ENCODE measurements at regions not wholly inside any gene's neighbourhood (a gene's known extent, or its start where the extent isn't known, plus 50 kb on each side); places are given as distances from the start of the nearest gene placed in this dataset.
"Not testable (repeated sequence)": the region's sequence is repeated elsewhere in the genome, so short reads cannot be mapped to it uniquely, and the experiment has no call there.

DNA sequence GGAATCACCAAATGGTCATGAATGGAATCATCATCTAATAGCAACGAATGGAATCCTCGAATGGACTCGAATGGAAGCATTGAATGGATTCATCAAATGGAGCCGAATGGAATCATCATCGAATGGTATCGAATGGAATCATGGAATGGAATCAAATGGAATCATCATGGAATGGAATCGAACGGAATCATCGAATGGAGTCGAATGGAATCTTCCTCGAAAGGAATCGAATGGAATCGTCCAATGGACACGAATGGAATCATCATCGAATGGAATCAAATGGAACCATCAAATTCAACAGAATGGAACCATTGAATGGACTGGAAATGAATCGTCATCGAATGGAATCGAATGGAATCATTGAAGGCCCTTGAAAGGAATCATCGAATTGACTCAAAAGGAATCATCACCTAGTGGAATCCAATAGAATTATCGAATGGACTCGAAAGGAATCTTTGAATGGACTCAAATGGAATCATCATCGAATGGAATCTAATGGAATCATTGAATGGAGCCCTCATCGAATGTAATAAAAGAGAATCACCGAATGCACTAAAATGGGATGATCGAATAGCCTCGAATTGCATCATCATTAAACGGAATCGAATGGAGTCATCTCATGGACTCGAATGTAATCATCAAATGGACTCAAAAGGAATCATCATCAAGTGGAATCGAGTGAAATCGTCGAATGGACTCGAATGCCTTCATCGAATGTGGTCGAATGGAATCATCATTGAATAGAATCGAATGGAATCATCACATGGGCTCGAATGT is 236.7 kb downstream of the SHCBP1 start:
- not testable (repeated sequence) for DNase-seq (ENCODE audit: low spot score)

DNA sequence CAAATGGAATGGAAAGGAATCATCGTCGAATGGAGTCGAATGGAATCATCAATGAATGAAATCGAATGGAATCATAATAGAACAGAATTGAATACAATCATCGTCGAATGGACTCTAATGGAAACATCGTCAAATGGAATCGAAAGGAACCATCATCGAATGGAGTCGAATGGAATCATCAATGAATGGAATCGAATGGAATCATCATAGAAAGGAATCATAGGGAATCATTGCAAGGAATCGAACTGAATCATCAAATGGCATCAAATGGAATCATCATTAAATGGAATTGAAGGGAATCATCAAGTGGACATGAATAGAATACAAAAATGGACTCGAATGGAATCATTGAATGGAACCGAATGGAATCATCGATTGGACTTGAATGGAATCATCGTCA is 237.6 kb downstream of the SHCBP1 start:
- DNase-seq (ENCODE audit: low spot score): not testable (repeated sequence)

DNA sequence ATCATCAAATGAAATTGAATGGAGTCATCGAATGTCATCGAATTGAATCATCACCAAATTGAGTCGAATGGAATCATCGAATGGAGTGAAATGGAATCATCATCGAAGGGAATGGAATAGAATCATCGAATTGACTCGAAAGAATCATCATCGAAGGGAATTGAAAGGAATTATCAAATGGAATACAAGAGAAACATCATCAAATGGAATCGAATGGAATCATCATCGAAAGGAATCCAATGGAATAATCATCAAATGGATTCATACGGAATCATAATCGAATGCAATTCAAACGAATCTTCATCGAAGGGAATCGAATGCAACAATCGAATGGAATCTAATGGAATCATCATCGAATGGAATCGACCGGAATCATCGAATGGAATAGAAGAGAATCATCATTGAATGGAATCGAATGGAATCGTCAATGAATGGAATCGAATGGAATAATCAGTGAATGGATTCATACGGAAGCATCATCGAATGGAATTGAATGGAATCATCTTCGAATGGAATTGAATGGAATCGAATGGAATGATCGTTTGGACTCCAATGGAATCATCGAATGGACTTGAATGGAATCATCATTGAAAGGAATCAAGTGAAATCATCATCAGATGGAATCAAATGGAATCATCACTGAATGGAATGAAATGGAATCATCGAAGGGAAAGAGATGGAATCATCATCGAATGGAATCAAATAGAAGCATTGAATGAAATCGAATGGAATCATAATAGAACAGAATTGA is 238.2 kb downstream of the SHCBP1 start:
- DNase-seq (ENCODE audit: low spot score): not testable (repeated sequence)

DNA sequence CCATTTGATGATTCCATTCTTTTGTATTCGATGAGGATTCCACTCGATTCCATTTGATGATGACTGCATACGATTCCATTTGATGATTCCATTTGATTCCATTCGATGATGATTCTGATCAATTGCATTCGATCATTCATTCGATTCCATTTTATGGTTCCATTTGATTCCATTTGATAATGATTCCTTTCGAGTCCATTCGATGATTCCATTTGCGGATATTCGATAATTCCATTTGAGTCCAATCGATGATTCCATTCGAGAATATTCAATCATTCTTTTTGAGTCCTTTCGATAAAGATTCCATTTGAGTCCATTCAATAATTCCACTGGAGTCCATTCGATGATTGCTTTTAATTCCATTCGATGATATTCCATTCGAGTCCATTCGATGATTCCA is 239.1 kb downstream of the SHCBP1 start:
- DNase-seq (ENCODE audit: low spot score): not testable (repeated sequence)

GRCh38 chr16:46381344-46381743 is 239.8 kb downstream of the SHCBP1 start:
- DNase-seq (ENCODE audit: low spot score): not testable (repeated sequence)

Measured in GM20000 (cell line).